Fibroblast of skin of left biceps (primary cell): ENCODE measurements at regions not wholly inside any gene's neighbourhood (a gene's known extent, or its start where the extent isn't known, plus 50 kb on each side); places are given as distances from the start of the nearest gene placed in this dataset.

Experiments
- DNase-seq, 2 experiments: peaks; one replicate each; pipeline ENCODE4 v3.0.0-alpha.2; 2013; ENCODE audit warnings: low read depth in 2 of 2

GRCh38 chr10:125343118-125343925 lies 183.0 kb upstream of the CTBP2 start:
- DNase-seq, result no peak

GRCh38 chr10:125341611-125342010 lies 181.2 kb upstream of the CTBP2 start:
- DNase-seq, result no peak

- no peak for DNase-seq
Observed at GRCh38 chr10:125340903-125341302, 180.5 kb upstream of the CTBP2 start.

GRCh38 chr10:125337510-125337909 lies 177.1 kb upstream of the CTBP2 start:
- DNase-seq, result no peak

- DNase-seq, result no peak
Observed at GRCh38 chr10:125334545-125334944, 174.2 kb upstream of the CTBP2 start.

- no peak for DNase-seq
Observed at GRCh38 chr10:125333769-125334168, 173.4 kb upstream of the CTBP2 start.

GRCh38 chr10:125333209-125333591 lies 172.8 kb upstream of the CTBP2 start:
- no peak for DNase-seq

- DNase-seq, result no peak
Observed at GRCh38 chr10:125332548-125333208, 172.3 kb upstream of the CTBP2 start.

- DNase-seq, result no peak
Observed at GRCh38 chr10:125331056-125331455, 170.7 kb upstream of the CTBP2 start.

- no peak for DNase-seq
Observed at GRCh38 chr10:125329056-125329455, 168.7 kb upstream of the CTBP2 start.

GRCh38 chr10:125325326-125325725 lies 165.0 kb upstream of the CTBP2 start:
- DNase-seq, result no peak

GRCh38 chr10:125316436-125316835 lies 156.1 kb upstream of the CTBP2 start:
- no peak for DNase-seq

- DNase-seq, result no peak
Observed at GRCh38 chr10:125300937-125301336, 140.6 kb upstream of the CTBP2 start.

GRCh38 chr10:125299461-125299860 lies 139.1 kb upstream of the CTBP2 start:
- no peak for DNase-seq

- DNase-seq, result no peak
Observed at GRCh38 chr10:125296598-125296997, 136.2 kb upstream of the CTBP2 start.

- DNase-seq, result no peak
Observed at GRCh38 chr10:125294109-125294508, 133.7 kb upstream of the CTBP2 start.

GRCh38 chr10:125291836-125292235 lies 131.5 kb upstream of the CTBP2 start:
- no peak for DNase-seq

- DNase-seq, result no peak
Observed at GRCh38 chr10:125289461-125289860, 129.1 kb upstream of the CTBP2 start.

GRCh38 chr10:125284875-125285597 lies 124.7 kb upstream of the CTBP2 start:
- DNase-seq, result no peak

GRCh38 chr10:125283836-125284614 lies 123.7 kb upstream of the CTBP2 start:
- DNase-seq, result no peak

GRCh38 chr10:125283191-125283835 lies 123.0 kb upstream of the CTBP2 start:
- DNase-seq, result no peak
